HepG2 (cell line): ENCODE measurements at regions not wholly inside any gene's neighbourhood (a gene's known extent, or its start where the extent isn't known, plus 50 kb on each side); places are given as distances from the start of the nearest gene placed in this dataset.

Experiments used
- ATAC-seq: fragments of 200-7000 bp; cut with Tn5 transposase; 3 replicates; pipeline ENCODE4 v1.9.1; 2020; ENCODE audit warnings: mild to moderate bottlenecking, moderate library complexity
- BruUV-seq: library from RNA; stranded (reverse); fragments of 400-500 nt; replicated peaks from 2 replicates; lab custom pipeline; 2021; lab: Mats Ljungman, UMichigan
- CTCF ChIA-PET: fragments of 300-600 bp; formaldehyde crosslinking; extraction: SDS; loops from one replicate; lab custom pipeline; 2021; ENCODE audit warnings: low total read pairs, inconsistent platforms, low intra/inter-chr PET ratio; lab: Yijun Ruan, JAX
- POLR2A ChIA-PET: fragments of 350-600 bp; sonication (Branson Sonifier 250); formaldehyde crosslinking; loops from one replicate; lab custom pipeline; 2020; ENCODE audit warnings: antibody characterized with exemption, inconsistent platforms; lab: Yijun Ruan, JAX
- DNase-seq: peaks from one replicate; pipeline ENCODE4 v3.0.0-alpha.2; 2015; ENCODE audit warnings: low spot score
- FAIRE-seq: peaks from 3 replicates; lab custom pipeline; 2011; peaks lifted over from hg19 to GRCh38; lab: Jason Lieb, UNC
- H2AFZ ChIP-seq: one replicate; pipeline ENCODE4 v1.6.1; 2011; ENCODE audit warnings: low read length, inconsistent platforms
- H3K27ac ChIP-seq: fragments of 300-600 bp; 3 replicates; pipeline ENCODE4 v1.8.0; 2011; ENCODE audit warnings: mixed run types, mild to moderate bottlenecking, mixed read lengths, low read length, inconsistent platforms; ENCODE audit not compliant: insufficient read depth; ENCODE audit errors: extremely low read length
- H3K27me3 ChIP-seq, 2 experiments: fragments of 200-600 bp in 1 of 2; 2 replicates in 1 of 2; 3 replicates in 1 of 2; pipeline versions ENCODE4 v1.6.0 to v1.8.0; 2011; ENCODE audit warnings: low read length in 2 of 2, mild to moderate bottlenecking in 2 of 2, moderate library complexity in 2 of 2, inconsistent platforms in 1 of 2; ENCODE audit not compliant: insufficient read depth in 2 of 2, control insufficient read depth in 1 of 2
- H3K36me3 ChIP-seq, 2 experiments: fragments of 200-600 bp in 1 of 2; replicated peaks in 1 of 2; 2 replicates in 1 of 2; 3 replicates in 1 of 2; pipeline versions ENCODE4 v1.5.1 to v1.8.0; 2011; ENCODE audit warnings: low read length in 2 of 2, inconsistent platforms in 1 of 2; ENCODE audit not compliant: insufficient read depth in 2 of 2, control insufficient read depth in 1 of 2
- H3K4me1 ChIP-seq: 2 replicates; pipeline ENCODE4 v1.5.1; 2012; ENCODE audit warnings: low read length, inconsistent platforms; ENCODE audit not compliant: insufficient read depth
- H3K4me2 ChIP-seq: 2 replicates; pipeline ENCODE4 v1.6.0; 2011; ENCODE audit warnings: low read depth, low read length, inconsistent platforms
- H3K4me3 ChIP-seq, 3 experiments: fragments of 200-600 bp in 1 of 3; sonication (generic), shearing (Covaris generic) in 1 of 3; replicated peaks in 1 of 3; 2 replicates each; pipeline ENCODE4 v1.5.1; 2011 to 2016; ENCODE audit warnings: low read length in 3 of 3, inconsistent platforms in 2 of 3, low read depth in 2 of 3, mild to moderate bottlenecking in 2 of 3, control low read depth in 1 of 3, mixed read lengths in 1 of 3; ENCODE audit not compliant: insufficient read depth in 1 of 3
- H3K79me2 ChIP-seq: one replicate; pipeline ENCODE4 v1.6.1; 2011; ENCODE audit warnings: low read length, inconsistent platforms; ENCODE audit not compliant: insufficient read depth
- H3K9ac ChIP-seq: 2 replicates; pipeline ENCODE4 v1.6.0; 2011; ENCODE audit warnings: mild to moderate bottlenecking, low read depth, low read length, inconsistent platforms; ENCODE audit not compliant: insufficient read depth
- H3K9me3 ChIP-seq: 2 replicates; pipeline ENCODE4 v1.5.1; 2012; ENCODE audit warnings: mild to moderate bottlenecking, low read length
- H4K20me1 ChIP-seq: 2 replicates; pipeline ENCODE4 v1.6.0; 2011; ENCODE audit warnings: inconsistent platforms, mild to moderate bottlenecking, low read length, moderate library complexity; ENCODE audit not compliant: insufficient read depth
- AGO1 ChIP-seq: fragments of 200-400 bp; formaldehyde crosslinking; IDR thresholded peaks from 2 replicates; pipeline ENCODE4 v1.6.1; 2017; ENCODE audit warnings: mild to moderate bottlenecking, low read depth, low read length, moderate library complexity; ENCODE audit not compliant: poor library complexity, severe bottlenecking
- BRD4 ChIP-seq: sonication (generic); formaldehyde crosslinking; IDR thresholded peaks from 2 replicates; pipeline ENCODE4 v1.4.0; 2020; ENCODE audit warnings: missing genetic modification reagents
- CBX1 ChIP-seq: IDR thresholded peaks from one replicate; pipeline ENCODE4 v1.6.1; 2016; ENCODE audit warnings: antibody characterized with exemption, low read depth
- ELF4 ChIP-seq: sonication (generic); formaldehyde crosslinking; IDR thresholded peaks from 2 replicates; pipeline ENCODE4 v1.5.0; 2020; ENCODE audit warnings: missing genetic modification reagents, mild to moderate bottlenecking, moderate library complexity, borderline replicate concordance
- FOXO4 ChIP-seq: sonication (generic); formaldehyde crosslinking; conservative IDR thresholded peaks from 2 replicates; pipeline ENCODE4 v1.8.1; 2023; ENCODE audit warnings: missing genetic modification reagents
- HMG20B ChIP-seq: conservative IDR thresholded peaks from 2 replicates; pipeline ENCODE4 v1.6.1; 2016; ENCODE audit warnings: missing genetic modification reagents, missing compliant biosample characterization
- IRX3 ChIP-seq: sonication (generic); formaldehyde crosslinking; IDR thresholded peaks from 2 replicates; pipeline ENCODE4 v1.8.1; 2023; ENCODE audit warnings: mild to moderate bottlenecking, low read depth, missing genetic modification reagents, borderline replicate concordance
- NFE2L2 ChIP-seq: fragments of 150-350 bp; IDR thresholded peaks from 2 replicates; pipeline ENCODE4 v1.6.1; 2014; ENCODE audit warnings: low read length
- PAWR ChIP-seq: sonication (generic); formaldehyde crosslinking; IDR thresholded peaks from 2 replicates; pipeline ENCODE4 v1.4.0; 2020; ENCODE audit warnings: missing genetic modification reagents, mild to moderate bottlenecking, borderline replicate concordance
- PLRG1 ChIP-seq: fragments of 450-650 bp; conservative IDR thresholded peaks from 2 replicates; pipeline ENCODE4 v1.6.1; 2016
- RFXANK ChIP-seq: IDR thresholded peaks from 2 replicates; pipeline ENCODE4 v1.6.1; 2016
- SMARCC2 ChIP-seq: fragments of 450-650 bp; IDR thresholded peaks from 2 replicates; pipeline ENCODE4 v1.6.1; 2017; ENCODE audit warnings: antibody characterized with exemption, mild to moderate bottlenecking
- TBL1XR1 ChIP-seq: fragments of 150-350 bp; IDR thresholded peaks from 2 replicates; pipeline ENCODE4 v1.6.1; 2014; ENCODE audit warnings: borderline replicate concordance, low read length; ENCODE audit not compliant: partially characterized antibody
- THRA ChIP-seq: sonication (generic); formaldehyde crosslinking; IDR thresholded peaks from 2 replicates; pipeline ENCODE4 v1.4.0; 2020; ENCODE audit warnings: missing genetic modification reagents, borderline replicate concordance
- TRIM24 ChIP-seq: sonication (generic); formaldehyde crosslinking; IDR thresholded peaks from 2 replicates; pipeline ENCODE4 v1.8.0; 2022; ENCODE audit warnings: mild to moderate bottlenecking, missing genetic modification reagents
- ZNF256 ChIP-seq: sonication (generic); formaldehyde crosslinking; conservative IDR thresholded peaks from 2 replicates; pipeline ENCODE4 v1.4.0; 2020; ENCODE audit warnings: missing genetic modification reagents
- ZNF34 ChIP-seq: sonication (generic); formaldehyde crosslinking; IDR thresholded peaks from 2 replicates; pipeline ENCODE4 v1.4.0; 2020; ENCODE audit warnings: mild to moderate bottlenecking, missing genetic modification reagents, borderline replicate concordance
- WGBS: methylation state at CpG from one replicate; pipeline ENCODE4 v1.1.6; 2017; ENCODE audit warnings: low lambda C conversion rate; 5-methylcytosine and 5-hydroxymethylcytosine counted together
- in situ Hi-C: cut with HindIII; loops from 2 replicates; pipeline ENCODE4 v1.10.0; 2017; ENCODE audit warnings: low pct_unique_long_range_greater_than_20kb; ENCODE audit not compliant: extremely low pct_ligation_motif_present
- intact Hi-C: fragments of 100-400 bp; cut with micrococcal nuclease; formaldehyde crosslinking; loops from one replicate; pipeline ENCODE4 v1.10.0; 2022; ENCODE audit not compliant: unreplicated experiment

DNA sequence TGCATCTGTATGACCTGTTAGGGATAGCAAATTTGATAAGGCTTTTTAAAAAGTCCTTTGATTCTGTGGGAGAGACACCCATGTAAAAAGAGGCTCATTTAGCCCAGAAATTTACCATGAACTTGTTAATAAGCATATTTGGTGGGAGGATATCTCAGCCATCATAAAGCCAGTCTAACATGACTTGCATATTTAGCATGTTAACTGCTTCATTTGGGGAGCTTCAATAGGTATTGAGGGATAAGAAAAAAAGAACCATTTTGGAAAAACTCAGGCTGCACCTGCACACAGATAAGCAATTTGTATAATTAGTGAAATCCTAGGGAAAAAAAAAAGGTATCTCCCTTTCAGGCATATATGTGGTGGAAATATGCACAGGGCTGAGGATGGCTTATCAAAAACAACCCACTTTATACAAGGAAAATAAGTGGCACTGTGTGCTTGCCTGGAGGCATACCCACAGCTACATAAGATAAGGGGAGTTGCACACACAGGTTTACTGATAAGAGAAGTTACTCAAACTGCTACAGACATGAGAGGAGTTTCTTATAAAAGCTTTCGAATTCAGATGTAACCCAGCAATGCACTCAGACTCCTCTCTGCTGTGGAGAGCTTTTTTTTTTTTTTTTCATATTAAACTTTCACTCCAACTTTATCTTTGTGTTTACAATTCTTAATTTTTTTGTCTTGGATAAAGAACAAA, 372.9 kb upstream of the RBMY1B start:
- FAIRE-seq (no peak), ATAC-seq (no peak), DNase-seq (no peak)
- TF ChIP-seq NFE2L2 (peak; percentile 29; the same call in 1 of the 2 replicates), IRX3 (no peak)
- ChIA-PET POLR2A (no interaction called here), CTCF (no interaction called here)
- intact Hi-C loops (no loop called here), in situ Hi-C loops (loop anchor here (25.0 kb wide), 1 partner anchor 151 kb away; no protein-coding TSS in a partner anchor)
- Histone ChIP-seq H3K4me3 (no peak overlapping the region), H3K36me3 (no peaks in the 10 kb centered on the region), H4K20me1 (no peaks in the 10 kb centered on the region), H3K9ac (no peak overlapping the region), H2AFZ (no peak overlapping the region), H3K9me3 (peaks cover 79% of the 10 kb centered on the region), H3K4me2 (no peak overlapping the region), H3K4me1 (no peaks in the 10 kb centered on the region), H3K79me2 (no peaks in the 10 kb centered on the region), H3K27ac (no peak overlapping the region), H3K27me3 (no peaks in the 10 kb centered on the region)
- WGBS = 0% methylated on average over 1 of the region's 1 CpG
- no TSS peak for BruUV-seq

DNA sequence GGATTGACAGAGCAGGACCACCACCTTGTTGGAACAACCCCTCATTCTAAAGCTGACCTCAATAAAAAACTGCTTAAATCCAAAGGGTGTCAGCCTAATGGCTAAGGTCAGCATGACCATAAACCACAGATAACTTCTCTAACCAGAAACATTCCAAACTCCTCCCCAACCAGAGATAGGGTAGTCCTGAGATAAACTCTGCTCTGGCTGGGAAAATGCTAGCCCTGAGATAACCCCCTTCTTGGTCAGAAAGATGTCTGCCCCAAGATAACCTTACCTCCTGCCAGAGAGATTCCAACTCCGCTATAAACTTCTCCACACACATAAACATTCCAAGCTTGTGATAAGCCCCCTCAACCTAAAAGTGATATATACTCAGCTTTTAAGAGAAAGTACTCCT, 364.8 kb upstream of the RBMY1B start:
- ChIA-PET POLR2A (no interaction called here), CTCF (no interaction called here)
- no peaks in the 10 kb centered on the region for H4K20me1 ChIP-seq
- no CpG with 5 or more reads among the region's 1 CpG for WGBS
- no peak overlapping the region for H2AFZ ChIP-seq
- H3K36me3 ChIP-seq = no peaks in the 10 kb centered on the region
- H3K27me3 ChIP-seq = no peaks in the 10 kb centered on the region
- intact Hi-C loops = no loop called here
- H3K9me3 ChIP-seq = peaks cover 27% of the 10 kb centered on the region; the same call in 1 of the 2 replicates
- no peaks in the 10 kb centered on the region for H3K4me1 ChIP-seq
- FAIRE-seq (no peak), ATAC-seq (no peak), DNase-seq (no peak)
- in situ Hi-C loops = loop anchor here (25.0 kb wide), 1 partner anchor 159 kb away; no protein-coding TSS in a partner anchor
- TF ChIP-seq RFXANK (CRISPR knock-in tag) (no peak), TRIM24 (CRISPR knock-in tag) (no peak), CBX1 (no peak), ELF4 (CRISPR knock-in tag) (no peak), SMARCC2 (no peak), BRD4 (CRISPR knock-in tag) (no peak), ZNF34 (no peak), FOXO4 (CRISPR knock-in tag) (no peak), HMG20B (no peak), THRA (no peak), PLRG1 (no peak), ZNF256 (CRISPR knock-in tag) (no peak), AGO1 (no peak), PAWR (CRISPR knock-in tag) (no peak), TBL1XR1 (no peak)
- BruUV-seq = no TSS peak
- no peak overlapping the region for H3K27ac ChIP-seq
- no peak overlapping the region for H3K4me3 ChIP-seq
- H3K4me2 ChIP-seq = no peak overlapping the region
- H3K79me2 ChIP-seq = no peaks in the 10 kb centered on the region
- no peak overlapping the region for H3K9ac ChIP-seq
